GM23338 (cell line): ENCODE measurements at regions not wholly inside any gene's neighbourhood (a gene's known extent, or its start where the extent isn't known, plus 50 kb on each side); places are given as distances from the start of the nearest gene placed in this dataset.

ENCODE experiments used
- ATAC-seq: fragments of 200-7000 bp; cut with Tn5 transposase; 3 replicates; pipeline ENCODE4 v1.9.1; 2020
- DNase-seq: peaks from one replicate; pipeline ENCODE4 v3.0.0-alpha.2; 2015; ENCODE audit warnings: low spot score
- H2AFZ ChIP-seq: fragments of 200-600 bp; sonication (generic); 2 replicates; pipeline ENCODE4 v1.8.0; 2016; ENCODE audit warnings: antibody characterized with exemption, mild to moderate bottlenecking, moderate library complexity
- H3F3A ChIP-seq: fragments of 200-600 bp; sonication (generic); replicated peaks from 2 replicates; pipeline ENCODE4 v1.8.0; 2017; ENCODE audit warnings: antibody characterized with exemption, mixed run types, low read depth
- H3K27ac ChIP-seq: fragments of 200-600 bp; sonication (generic); 2 replicates; pipeline ENCODE4 v1.6.1; 2016; ENCODE audit warnings: low read depth
- H3K27me3 ChIP-seq: fragments of 200-600 bp; sonication (generic); 2 replicates; pipeline ENCODE4 v1.8.0; 2016; ENCODE audit warnings: mild to moderate bottlenecking, mixed run types, moderate library complexity; ENCODE audit not compliant: insufficient read depth
- H3K36me3 ChIP-seq: fragments of 200-600 bp; sonication (generic); 2 replicates; pipeline ENCODE4 v1.8.0; 2016; ENCODE audit warnings: mild to moderate bottlenecking; ENCODE audit not compliant: insufficient read depth
- H3K4me1 ChIP-seq: fragments of 200-600 bp; sonication (generic); 2 replicates; pipeline ENCODE4 v1.8.0; 2016; ENCODE audit warnings: mild to moderate bottlenecking, moderate library complexity; ENCODE audit not compliant: insufficient read depth
- H3K4me2 ChIP-seq: fragments of 200-600 bp; sonication (generic); 2 replicates; pipeline ENCODE4 v1.7.1; 2017; ENCODE audit warnings: mixed run types
- H3K4me3 ChIP-seq: fragments of 200-600 bp; sonication (generic); 2 replicates; pipeline ENCODE4 v1.6.1; 2016; ENCODE audit warnings: mixed run types
- H3K79me2 ChIP-seq: fragments of 200-600 bp; sonication (generic); replicated peaks from 2 replicates; pipeline ENCODE4 v1.8.0; 2017; ENCODE audit warnings: mild to moderate bottlenecking; ENCODE audit not compliant: insufficient read depth
- H3K9me2 ChIP-seq: fragments of 200-600 bp; sonication (generic); 2 replicates; pipeline ENCODE4 v1.8.0; 2017; ENCODE audit not compliant: insufficient read depth
- H4K20me1 ChIP-seq: fragments of 200-600 bp; sonication (generic); replicated peaks from 2 replicates; pipeline ENCODE4 v1.8.0; 2017; ENCODE audit warnings: mild to moderate bottlenecking; ENCODE audit not compliant: insufficient read depth
- H3K27ac Mint-ChIP-seq: 2 replicates; pipeline ENCODE4 v1.8.0; 2020; ENCODE audit warnings: inconsistent platforms, mild to moderate bottlenecking, moderate library complexity, mixed read lengths
- H3K27me3 Mint-ChIP-seq: 3 replicates; pipeline ENCODE4 v1.8.0; 2022; ENCODE audit warnings: low read depth, mild to moderate bottlenecking, moderate library complexity, mixed read lengths, inconsistent platforms; ENCODE audit not compliant: insufficient read depth, poor library complexity
- H3K36me3 Mint-ChIP-seq: 3 replicates; pipeline ENCODE4 v1.8.0; 2021; ENCODE audit warnings: low read depth, mild to moderate bottlenecking, inconsistent platforms, moderate library complexity, mixed read lengths
- H3K4me1 Mint-ChIP-seq: 3 replicates; pipeline ENCODE4 v1.8.0; 2020; ENCODE audit warnings: mild to moderate bottlenecking, inconsistent platforms, mixed read lengths
- H3K4me3 Mint-ChIP-seq: 3 replicates; pipeline ENCODE4 v1.8.0; 2021; ENCODE audit warnings: moderate library complexity, mild to moderate bottlenecking, inconsistent platforms, mixed read lengths
- H3K9me3 Mint-ChIP-seq: 3 replicates; pipeline ENCODE4 v1.8.0; 2020; ENCODE audit warnings: moderate library complexity, mild to moderate bottlenecking, inconsistent platforms, mixed read lengths
- CREB1 ChIP-seq: fragments of 250-450 bp; sonication (Bioruptor Pico); IDR thresholded peaks from 2 replicates; pipeline ENCODE4 v1.5.0; 2020; ENCODE audit warnings: low read depth, mild to moderate bottlenecking, moderate library complexity
- CTCF ChIP-seq, 2 experiments: fragments of 200-600 bp in 1 of 2; sonication (generic) in 1 of 2; conservative IDR thresholded peaks; 2 replicates each; pipeline versions ENCODE4 v1.5.1 to v1.6.1; 2016 to 2017; ENCODE audit warnings: antibody characterized with exemption in 2 of 2, low read depth in 2 of 2, mild to moderate bottlenecking in 2 of 2, moderate library complexity in 1 of 2
- ETS1 ChIP-seq: IDR thresholded peaks from 2 replicates; pipeline ENCODE4 v1.6.1; 2016; ENCODE audit warnings: antibody characterized with exemption
- EZH2 ChIP-seq: fragments of 200-600 bp; sonication (generic); IDR thresholded peaks from one replicate; pipeline ENCODE4 v1.8.0; 2017; ENCODE audit warnings: antibody characterized with exemption, mild to moderate bottlenecking, low read depth; ENCODE audit not compliant: unreplicated experiment
- EZH2phosphoT487 ChIP-seq: fragments of 200-600 bp; sonication (generic); IDR thresholded peaks from one replicate; pipeline ENCODE4 v1.8.1; 2018; ENCODE audit warnings: antibody characterized with exemption; ENCODE audit not compliant: unreplicated experiment
- JUNB ChIP-seq: IDR thresholded peaks from one replicate; pipeline ENCODE4 v1.6.1; 2016; ENCODE audit warnings: antibody characterized with exemption; ENCODE audit not compliant: unreplicated experiment
- NANOG ChIP-seq: IDR thresholded peaks from 2 replicates; pipeline ENCODE4 v1.6.1; 2016; ENCODE audit warnings: antibody characterized with exemption, borderline replicate concordance
- POLR2AphosphoS5 ChIP-seq: IDR thresholded peaks from 2 replicates; pipeline ENCODE4 v1.6.1; 2016; ENCODE audit warnings: antibody characterized with exemption, low read depth
- REST ChIP-seq: IDR thresholded peaks from one replicate; pipeline ENCODE4 v1.6.1; 2018; ENCODE audit warnings: antibody characterized with exemption; ENCODE audit not compliant: unreplicated experiment
- STAT1 ChIP-seq: IDR thresholded peaks from one replicate; pipeline ENCODE4 v1.6.1; 2016; ENCODE audit warnings: antibody characterized with exemption; ENCODE audit not compliant: unreplicated experiment
- ZNF114 ChIP-seq: fragments of 250-450 bp; sonication (Bioruptor Pico); IDR thresholded peaks from 2 replicates; pipeline ENCODE4 v1.5.0; 2020; ENCODE audit warnings: mild to moderate bottlenecking, moderate library complexity
- ZNF331 ChIP-seq: fragments of 250-450 bp; sonication (Bioruptor Pico); IDR thresholded peaks from 2 replicates; pipeline ENCODE4 v1.5.0; 2020; ENCODE audit warnings: low read depth, mild to moderate bottlenecking, moderate library complexity
- ZNF462 ChIP-seq: fragments of 250-450 bp; sonication (Bioruptor Pico); IDR thresholded peaks from 2 replicates; pipeline ENCODE4 v1.5.0; 2020; ENCODE audit warnings: mild to moderate bottlenecking, moderate library complexity

DNA sequence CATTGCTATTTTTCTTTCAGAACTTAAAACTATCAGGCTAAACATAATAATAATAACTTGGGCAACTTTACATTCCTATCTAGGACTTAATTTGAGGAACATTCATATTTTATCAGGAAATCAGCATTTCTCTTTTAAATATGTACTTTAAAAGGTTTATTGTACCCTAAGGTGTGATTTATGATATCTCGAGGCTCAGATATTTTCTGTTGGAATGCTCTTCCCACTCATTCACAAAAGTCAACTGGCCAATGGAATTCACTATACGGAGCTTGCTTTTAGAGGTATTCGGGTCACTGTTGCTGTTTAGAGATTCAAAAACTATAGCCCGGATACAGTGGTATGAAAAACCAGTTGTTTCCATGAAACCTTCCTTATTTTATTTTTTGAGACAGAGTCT, 328.3 kb downstream of the GBA3 start:
- Histone ChIP-seq H3F3A (no peaks in the 10 kb centered on the region), H3K27ac (no peak overlapping the region), H3K4me2 (no peak overlapping the region), H3K4me1 (peaks cover 5% of the 10 kb centered on the region), H4K20me1 (no peaks in the 10 kb centered on the region), H2AFZ (no peak overlapping the region; the same call in 1 of the 2 replicates), H3K36me3 (no peaks in the 10 kb centered on the region), H3K79me2 (no peaks in the 10 kb centered on the region), H3K4me3 (no peak overlapping the region), H3K9me2 (peaks cover 5% of the 10 kb centered on the region; the same call in 1 of the 2 replicates), H3K27me3 (no peaks in the 10 kb centered on the region)
- DNase-seq (no peak), ATAC-seq (no peak)
- H3K4me1 Mint-ChIP-seq = peaks cover 10% of the 10 kb centered on the region; the same call in 2 of the 3 replicates
- H3K27me3 Mint-ChIP-seq = no peaks in the 10 kb centered on the region
- H3K4me3 Mint-ChIP-seq = no peak overlapping the region
- TF ChIP-seq REST = no peak
- no peak for TF ChIP-seq CTCF (conservative IDR thresholded peaks at IDR 0.05; ENCODE audit: low read depth in 2 of 2)
- no peak for TF ChIP-seq EZH2
- no peak for TF ChIP-seq STAT1
- no peak for TF ChIP-seq JUNB
- TF ChIP-seq CREB1 (CRISPR knock-in tag) = no peak
- no peak for TF ChIP-seq NANOG
- no peak for TF ChIP-seq EZH2phosphoT487
- TF ChIP-seq ZNF331 = no peak
- no peak for TF ChIP-seq ZNF114 (CRISPR knock-in tag)
- TF ChIP-seq POLR2AphosphoS5 = no peak
- TF ChIP-seq ZNF462 = no peak
- TF ChIP-seq ETS1 = no peak
- no peaks in the 10 kb centered on the region for H3K9me3 Mint-ChIP-seq
- H3K36me3 Mint-ChIP-seq = no peaks in the 10 kb centered on the region
- H3K27ac Mint-ChIP-seq = no peak overlapping the region
